Jurkat, Clone E6-1 (cell line): ENCODE measurements at regions not wholly inside any gene's neighbourhood (a gene's known extent, or its start where the extent isn't known, plus 50 kb on each side); places are given as distances from the start of the nearest gene placed in this dataset.
A peak's percentile ranks its signal among the peaks of the same experiment; 100 is the strongest.

Experiments
- DNase-seq: peaks from one replicate; pipeline ENCODE4 v3.0.0-alpha.2; 2011; ENCODE audit warnings: low read depth, low spot score
- H3K4me3 ChIP-seq: 2 replicates; pipeline ENCODE4 v1.5.1; 2011; ENCODE audit warnings: mild to moderate bottlenecking, low read length, control low read depth, moderate library complexity

GRCh38 chr1:199377211-199377610, 650.3 kb upstream of the NR5A2 start:
- H3K4me3 ChIP-seq: no peak overlapping the region
- DNase-seq: no peak

- H3K4me3 ChIP-seq: no peak overlapping the region
- DNase-seq: no peak
These were observed 643.7 kb upstream of the NR5A2 start for GRCh38 chr1:199383793-199384192.

- no peak for DNase-seq
These were observed 632.7 kb upstream of the NR5A2 start for GRCh38 chr1:199394856-199395255.

GRCh38 chr1:199396456-199396855, 631.1 kb upstream of the NR5A2 start:
- no peak overlapping the region for H3K4me3 ChIP-seq
- DNase-seq: no peak

More at GRCh38 chr1:199394856-199395255, 632.7 kb upstream of the NR5A2 start:
- no peak overlapping the region for H3K4me3 ChIP-seq

- H3K4me3 ChIP-seq: no peak overlapping the region
- DNase-seq: no peak
These were observed 627.4 kb upstream of the NR5A2 start for GRCh38 chr1:199399996-199400724.

GRCh38 chr1:199403531-199404116, 623.9 kb upstream of the NR5A2 start:
- DNase-seq: no peak
- H3K4me3 ChIP-seq: no peak overlapping the region

- no peak for DNase-seq
- H3K4me3 ChIP-seq: no peak overlapping the region
These were observed 623.3 kb upstream of the NR5A2 start for GRCh38 chr1:199404191-199404590.

GRCh38 chr1:199404976-199405375, 622.5 kb upstream of the NR5A2 start:
- DNase-seq: no peak
- H3K4me3 ChIP-seq: no peak overlapping the region

- no peak overlapping the region for H3K4me3 ChIP-seq
- no peak for DNase-seq
These were observed 621.8 kb upstream of the NR5A2 start for GRCh38 chr1:199405634-199406196.

- no peak overlapping the region for H3K4me3 ChIP-seq
- DNase-seq: no peak
These were observed 617.0 kb upstream of the NR5A2 start for GRCh38 chr1:199410462-199410861.

- H3K4me3 ChIP-seq: no peak overlapping the region
- DNase-seq: no peak
These were observed 616.0 kb upstream of the NR5A2 start for GRCh38 chr1:199411506-199411905.

GRCh38 chr1:199422206-199422605, 605.3 kb upstream of the NR5A2 start:
- peak; percentile 32 for DNase-seq
- H3K4me3 ChIP-seq: no peak overlapping the region

GRCh38 chr1:199447906-199448305, 579.6 kb upstream of the NR5A2 start:
- no peak for DNase-seq

GRCh38 chr1:199448646-199449045, 578.9 kb upstream of the NR5A2 start:
- DNase-seq: no peak
- H3K4me3 ChIP-seq: no peak overlapping the region

More at GRCh38 chr1:199447906-199448305, 579.6 kb upstream of the NR5A2 start:
- no peak overlapping the region for H3K4me3 ChIP-seq

- DNase-seq: no peak
These were observed 578.3 kb upstream of the NR5A2 start for GRCh38 chr1:199449221-199449620.

GRCh38 chr1:199449681-199450080, 577.8 kb upstream of the NR5A2 start:
- no peak for DNase-seq

More at GRCh38 chr1:199449221-199449620, 578.3 kb upstream of the NR5A2 start:
- no peak overlapping the region for H3K4me3 ChIP-seq

GRCh38 chr1:199452627-199453026, 574.9 kb upstream of the NR5A2 start:
- H3K4me3 ChIP-seq: no peak overlapping the region
- DNase-seq: no peak

More at GRCh38 chr1:199449681-199450080, 577.8 kb upstream of the NR5A2 start:
- no peak overlapping the region for H3K4me3 ChIP-seq

- DNase-seq: no peak
- no peak overlapping the region for H3K4me3 ChIP-seq
These were observed 573.8 kb upstream of the NR5A2 start for GRCh38 chr1:199453723-199454122.

- no peak overlapping the region for H3K4me3 ChIP-seq
- peak; percentile 1 for DNase-seq
These were observed 566.6 kb upstream of the NR5A2 start for GRCh38 chr1:199460933-199461332.

GRCh38 chr1:199463521-199464127, 563.9 kb upstream of the NR5A2 start:
- peak; percentile 73 for DNase-seq
- no peak overlapping the region for H3K4me3 ChIP-seq
